Suppressor macrophage (primary cell): ENCODE measurements at regions not wholly inside any gene's neighbourhood (a gene's known extent, or its start where the extent isn't known, plus 50 kb on each side); places are given as distances from the start of the nearest gene placed in this dataset.
"Not testable (repeated sequence)": the region's sequence is repeated elsewhere in the genome, so short reads cannot be mapped to it uniquely, and the experiment has no call there.

Experiments used
- DNase-seq, 4 experiments: peaks; one replicate each; pipeline ENCODE4 v3.0.0-alpha.2; 2020 to 2022

GRCh38 chr2:183665425-183665824 is 541.2 kb downstream of the NUP35 start:
- DNase-seq = no peak

- DNase-seq = no peak
These were observed 541.8 kb downstream of the NUP35 start for GRCh38 chr2:183666031-183666430.

GRCh38 chr2:183671233-183671632 is 547.0 kb downstream of the NUP35 start:
- no peak for DNase-seq

GRCh38 chr2:183678908-183679307 is 554.7 kb downstream of the NUP35 start:
- no peak for DNase-seq

- DNase-seq = no peak
These were observed 556.3 kb downstream of the NUP35 start for GRCh38 chr2:183680573-183680972.

- no peak for DNase-seq
These were observed 560.4 kb downstream of the NUP35 start for GRCh38 chr2:183684686-183685085.

- no peak for DNase-seq
These were observed 571.8 kb downstream of the NUP35 start for GRCh38 chr2:183696028-183696427.

GRCh38 chr2:183709829-183710228 is 585.6 kb downstream of the NUP35 start:
- no peak for DNase-seq

- no peak for DNase-seq
These were observed 594.0 kb downstream of the NUP35 start for GRCh38 chr2:183718246-183718645.

GRCh38 chr2:183723278-183723677 is 599.0 kb downstream of the NUP35 start:
- DNase-seq = no peak

- DNase-seq = no peak
These were observed 605.1 kb downstream of the NUP35 start for GRCh38 chr2:183729380-183729779.

- DNase-seq = no peak
These were observed 616.0 kb downstream of the NUP35 start for GRCh38 chr2:183740241-183740640.

GRCh38 chr2:183752571-183752970 is 628.3 kb downstream of the NUP35 start:
- no peak for DNase-seq

GRCh38 chr2:183759033-183759432 is 634.8 kb downstream of the NUP35 start:
- DNase-seq = no peak

- no peak for DNase-seq
These were observed 649.5 kb downstream of the NUP35 start for GRCh38 chr2:183773775-183774174.

GRCh38 chr2:183780072-183780471 is 655.8 kb downstream of the NUP35 start:
- DNase-seq = no peak

GRCh38 chr2:183782436-183782835 is 658.2 kb downstream of the NUP35 start:
- DNase-seq = no peak

- DNase-seq = not testable (repeated sequence)
These were observed 664.6 kb downstream of the NUP35 start for GRCh38 chr2:183788796-183789195.

GRCh38 chr2:183792165-183792924 is 668.1 kb downstream of the NUP35 start:
- DNase-seq = not testable (repeated sequence)

GRCh38 chr2:183798535-183798934 is 674.3 kb downstream of the NUP35 start:
- DNase-seq = no peak

- DNase-seq = no peak
These were observed 675.5 kb downstream of the NUP35 start for GRCh38 chr2:183799761-183800160.

- DNase-seq = no peak
These were observed 679.4 kb downstream of the NUP35 start for GRCh38 chr2:183803596-183803995.

- no peak for DNase-seq
These were observed 683.6 kb downstream of the NUP35 start for GRCh38 chr2:183807870-183808269.

GRCh38 chr2:183809404-183809803 is 685.2 kb downstream of the NUP35 start:
- no peak for DNase-seq

- no peak for DNase-seq
These were observed 687.0 kb downstream of the NUP35 start for GRCh38 chr2:183811281-183811680.
